Endothelial cell of umbilical vein (primary cell): ENCODE measurements at regions not wholly inside any gene's neighbourhood (a gene's known extent, or its start where the extent isn't known, plus 50 kb on each side); places are given as distances from the start of the nearest gene placed in this dataset.

Experiments
- BruUV-seq: library from RNA; stranded (reverse); fragments of 400-500 nt; replicated peaks from 2 replicates; lab custom pipeline; 2021; lab: Mats Ljungman, UMichigan
- CTCF ChIA-PET: fragments of 300-600, 350-600 bp; sonication (Branson Sonifier 250); formaldehyde crosslinking; loops from one replicate; lab custom pipeline; 2021; ENCODE audit warnings: antibody characterized with exemption, inconsistent platforms; lab: Charles Lee
- POLR2A ChIA-PET: fragments of 300-600, 350-600 bp; sonication (Branson Sonifier 250); formaldehyde crosslinking; loops from one replicate; lab custom pipeline; 2021; ENCODE audit warnings: antibody characterized with exemption, inconsistent platforms; lab: Charles Lee
- DNase-seq: peaks from one replicate; pipeline ENCODE4 v3.0.0-alpha.2; 2011; ENCODE audit warnings: low read depth, low spot score
- FAIRE-seq: peaks from 2 replicates; lab custom pipeline; 2011; peaks lifted over from hg19 to GRCh38; lab: Jason Lieb, UNC
- H2AFZ ChIP-seq: 2 replicates; pipeline ENCODE4 v1.6.0; 2012; ENCODE audit warnings: low read depth, low read length, control low read depth, inconsistent platforms
- H3K27ac ChIP-seq: 2 replicates; pipeline ENCODE4 v1.5.1; 2011; ENCODE audit warnings: low read depth, mild to moderate bottlenecking, control low read depth, low read length, moderate library complexity; ENCODE audit not compliant: insufficient read depth
- H3K27me3 ChIP-seq, 2 experiments: 2 replicates each; pipeline versions ENCODE4 v1.6.0 to v1.6.1; 2011; ENCODE audit warnings: low read length in 2 of 2, mixed read lengths in 1 of 2; ENCODE audit not compliant: control insufficient read depth in 2 of 2, insufficient read depth in 2 of 2
- H3K36me3 ChIP-seq, 2 experiments: 2 replicates in 1 of 2; 3 replicates in 1 of 2; pipeline ENCODE4 v1.5.1; 2011; ENCODE audit warnings: low read length in 2 of 2, mild to moderate bottlenecking in 1 of 2, moderate library complexity in 1 of 2; ENCODE audit not compliant: control insufficient read depth in 2 of 2, insufficient read depth in 2 of 2; ENCODE audit errors: extremely low read depth in 1 of 2
- H3K4me1 ChIP-seq: 3 replicates; pipeline ENCODE4 v1.5.1; 2011; ENCODE audit warnings: mild to moderate bottlenecking, low read length; ENCODE audit not compliant: control insufficient read depth, insufficient read depth; ENCODE audit errors: extremely low read depth
- H3K4me2 ChIP-seq: 2 replicates; pipeline ENCODE4 v1.6.1; 2011; ENCODE audit warnings: low read length, control low read depth, mixed read lengths; ENCODE audit not compliant: insufficient read depth
- H3K4me3 ChIP-seq, 3 experiments: fragments of 200-600 bp in 1 of 3; sonication (generic), shearing (Covaris generic) in 1 of 3; replicated peaks in 1 of 3; 2 replicates each; pipeline ENCODE4 v1.5.1; 2011 to 2016; ENCODE audit warnings: control low read depth in 3 of 3, low read length in 3 of 3, mild to moderate bottlenecking in 2 of 3, inconsistent platforms in 1 of 3, low read depth in 1 of 3, moderate library complexity in 1 of 3; ENCODE audit not compliant: insufficient read depth in 1 of 3
- H3K79me2 ChIP-seq: 2 replicates; pipeline ENCODE4 v1.6.0; 2012; ENCODE audit warnings: low read length, inconsistent platforms; ENCODE audit not compliant: control insufficient read depth, insufficient read depth
- H3K9ac ChIP-seq: replicated peaks from 2 replicates; pipeline ENCODE3; 2011; ENCODE audit warnings: low read length, control low read depth; ENCODE audit not compliant: insufficient read depth; ENCODE audit errors: extremely low read depth
- H3K9me1 ChIP-seq: replicated peaks from 3 replicates; pipeline ENCODE4 v1.6.0; 2011; ENCODE audit warnings: mild to moderate bottlenecking, low read length; ENCODE audit not compliant: control insufficient read depth, insufficient read depth; ENCODE audit errors: extremely low read depth
- H3K9me3 ChIP-seq: replicated peaks from 2 replicates; pipeline ENCODE4 v1.5.1; 2012; ENCODE audit warnings: low read length, inconsistent platforms; ENCODE audit not compliant: control insufficient read depth, insufficient read depth
- H4K20me1 ChIP-seq: replicated peaks from 2 replicates; pipeline ENCODE3; 2011; ENCODE audit warnings: mild to moderate bottlenecking, low read length; ENCODE audit not compliant: control insufficient read depth, insufficient read depth; ENCODE audit errors: extremely low read depth
- CTCF ChIP-seq, 2 donors: IDR thresholded peaks; 1 replicate in 1 of 2; 2 replicates in 1 of 2; pipeline ENCODE4 v1.5.1; 2011; ENCODE audit warnings: low read length in 2 of 2, mild to moderate bottlenecking in 2 of 2, moderate library complexity in 2 of 2, control low read depth in 1 of 2, inconsistent platforms in 1 of 2, low read depth in 1 of 2; ENCODE audit not compliant: insufficient read depth in 1 of 2; ENCODE audit errors: extremely low read depth in 1 of 2
- EZH2 ChIP-seq: IDR thresholded peaks from 2 replicates; pipeline ENCODE4 v1.6.1; 2012; ENCODE audit warnings: borderline replicate concordance, low read depth, mild to moderate bottlenecking, moderate library complexity, low read length, inconsistent platforms; ENCODE audit not compliant: severe bottlenecking
- FOS ChIP-seq: IDR thresholded peaks from 2 replicates; pipeline ENCODE4 v1.6.1; 2011; ENCODE audit warnings: mild to moderate bottlenecking, low read length, moderate library complexity, borderline replicate concordance; ENCODE audit not compliant: insufficient read depth
- GATA2 ChIP-seq: IDR thresholded peaks from 2 replicates; pipeline ENCODE4 v1.7.0; 2011; ENCODE audit warnings: low read depth, mild to moderate bottlenecking, moderate library complexity, mixed read lengths, low read length; ENCODE audit not compliant: insufficient read length, insufficient read depth
- JUN ChIP-seq: IDR thresholded peaks from 2 replicates; pipeline ENCODE4 v1.6.1; 2011; ENCODE audit warnings: borderline replicate concordance, low read depth; ENCODE audit not compliant: insufficient read length, insufficient read depth
- MYC ChIP-seq: IDR thresholded peaks from one replicate; pipeline ENCODE4 v1.6.1; 2011; ENCODE audit warnings: mild to moderate bottlenecking, low read depth, low read length
- POLR2A ChIP-seq: IDR thresholded peaks from 2 replicates; pipeline ENCODE4 v1.6.1; 2012; ENCODE audit warnings: low read depth, mild to moderate bottlenecking, control low read depth, low read length
- POLR2AphosphoS5 ChIP-seq: IDR thresholded peaks from 2 replicates; pipeline ENCODE4 v1.6.1; 2012; ENCODE audit warnings: low read depth, mild to moderate bottlenecking, control low read depth, low read length, moderate library complexity; ENCODE audit not compliant: insufficient read depth
- dilution Hi-C: fragments of 300-500 bp; cut with MboI; formaldehyde crosslinking; loops from one replicate; pipeline ENCODE4 v1.15.0; 2019; ENCODE audit warnings: low sequenced_read_pairs; ENCODE audit not compliant: extremely low pct_ligation_motif_present
- intact Hi-C: fragments of 100-400 bp; cut with micrococcal nuclease; formaldehyde crosslinking; loops from one replicate; pipeline ENCODE4 v1.10.0; 2022
- TF ChIP-seq, protein P1 (sequence below): IDR thresholded peaks from 2 replicates; pipeline ENCODE4 v1.6.1; 2011; ENCODE audit not compliant: insufficient read depth, insufficient read length

- Histone ChIP-seq H3K9me3 (no peaks in the 10 kb centered on the region), H3K79me2 (no peaks in the 10 kb centered on the region), H4K20me1 (no peaks in the 10 kb centered on the region), H3K9me1 (no peaks in the 10 kb centered on the region), H3K9ac (no peak overlapping the region), H3K27me3 (no peaks in the 10 kb centered on the region), H3K4me1 (no peaks in the 10 kb centered on the region), H3K27ac (no peak overlapping the region), H3K4me3 (no peak overlapping the region), H2AFZ (no peak overlapping the region), H3K36me3 (no peaks in the 10 kb centered on the region), H3K4me2 (no peak overlapping the region)
- ChIA-PET CTCF (no interaction called here), POLR2A (no interaction called here)
- peak; percentile 45 for DNase-seq
- TF ChIP-seq GATA2 (peak; percentile 10), JUN (peak; percentile 45), MYC (no peak), FOS (peak; percentile 36)
- peak; percentile 91 for FAIRE-seq
- BruUV-seq, result no TSS peak
- dilution Hi-C loops, result no loop called here
- intact Hi-C loops, result no loop called here
Measured at GRCh38 chr1:177505905-177506590, 335.3 kb downstream of the BRINP2 start.

GRCh38 chr1:177495878-177496277, 325.1 kb downstream of the BRINP2 start:
- ChIA-PET POLR2A (no interaction called here), CTCF (no interaction called here)
- no peak overlapping the region for H2AFZ ChIP-seq
- no peaks in the 10 kb centered on the region for H4K20me1 ChIP-seq
- H3K36me3 ChIP-seq, result no peaks in the 10 kb centered on the region
- H3K79me2 ChIP-seq, result no peaks in the 10 kb centered on the region
- no peak overlapping the region for H3K27ac ChIP-seq
- H3K4me3 ChIP-seq, result no peak overlapping the region
- DNase-seq, result no peak
- intact Hi-C loops (no loop called here), dilution Hi-C loops (no loop called here)
- H3K9me1 ChIP-seq, result no peaks in the 10 kb centered on the region
- H3K4me1 ChIP-seq, result no peaks in the 10 kb centered on the region
- no peaks in the 10 kb centered on the region for H3K9me3 ChIP-seq
- H3K9ac ChIP-seq, result no peak overlapping the region
- no peak for TF ChIP-seq POLR2A
- TF ChIP-seq MYC, result no peak
- TF ChIP-seq, protein P1, sequence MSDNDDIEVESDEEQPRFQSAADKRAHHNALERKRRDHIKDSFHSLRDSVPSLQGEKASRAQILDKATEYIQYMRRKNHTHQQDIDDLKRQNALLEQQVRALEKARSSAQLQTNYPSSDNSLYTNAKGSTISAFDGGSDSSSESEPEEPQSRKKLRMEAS, result no peak
- TF ChIP-seq CTCF (IDR thresholded peaks at IDR 0.05; ENCODE audit: extremely low read depth in 1 of 2, insufficient read depth in 1 of 2, low read depth in 1 of 2, low read length in 2 of 2), result no peak
- no peak for TF ChIP-seq JUN
- TF ChIP-seq EZH2, result no peak
- TF ChIP-seq POLR2AphosphoS5, result no peak
- no peak for TF ChIP-seq GATA2
- no peak for TF ChIP-seq FOS
- no peak overlapping the region for H3K4me2 ChIP-seq
- BruUV-seq, result no TSS peak
- no peak for FAIRE-seq
- no peaks in the 10 kb centered on the region for H3K27me3 ChIP-seq
